ENCODE measurements at regions not wholly inside any gene's neighbourhood (a gene's known extent, or its start where the extent isn't known, plus 50 kb on each side); places are given as distances from the start of the nearest gene placed in this dataset.

DNA sequence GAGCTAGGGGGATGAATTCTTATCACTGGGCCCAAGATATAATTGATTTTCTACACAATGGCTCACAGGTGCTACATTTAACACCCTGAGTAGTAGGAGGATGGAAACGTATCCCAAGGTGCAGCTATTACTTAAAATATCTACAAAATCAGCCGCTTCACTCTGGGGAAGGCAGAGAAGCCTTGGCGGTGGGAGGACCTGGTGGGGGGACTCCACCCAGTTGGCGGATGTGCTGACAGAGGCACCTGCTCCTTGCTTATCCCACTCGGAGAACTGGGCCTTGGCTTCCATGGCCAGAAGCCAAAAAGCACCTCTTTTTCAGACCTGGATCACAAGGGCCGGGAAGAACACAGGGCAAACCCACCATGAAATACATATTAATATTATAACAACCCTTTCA is 106.3 kb downstream of the OTX2 start:
- TF ChIP-seq, protein P1, sequence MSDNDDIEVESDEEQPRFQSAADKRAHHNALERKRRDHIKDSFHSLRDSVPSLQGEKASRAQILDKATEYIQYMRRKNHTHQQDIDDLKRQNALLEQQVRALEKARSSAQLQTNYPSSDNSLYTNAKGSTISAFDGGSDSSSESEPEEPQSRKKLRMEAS (IDR thresholded peaks at IDR 0.05; ENCODE audit: insufficient read depth, insufficient read length) = no peak
- TF ChIP-seq, protein P2, sequence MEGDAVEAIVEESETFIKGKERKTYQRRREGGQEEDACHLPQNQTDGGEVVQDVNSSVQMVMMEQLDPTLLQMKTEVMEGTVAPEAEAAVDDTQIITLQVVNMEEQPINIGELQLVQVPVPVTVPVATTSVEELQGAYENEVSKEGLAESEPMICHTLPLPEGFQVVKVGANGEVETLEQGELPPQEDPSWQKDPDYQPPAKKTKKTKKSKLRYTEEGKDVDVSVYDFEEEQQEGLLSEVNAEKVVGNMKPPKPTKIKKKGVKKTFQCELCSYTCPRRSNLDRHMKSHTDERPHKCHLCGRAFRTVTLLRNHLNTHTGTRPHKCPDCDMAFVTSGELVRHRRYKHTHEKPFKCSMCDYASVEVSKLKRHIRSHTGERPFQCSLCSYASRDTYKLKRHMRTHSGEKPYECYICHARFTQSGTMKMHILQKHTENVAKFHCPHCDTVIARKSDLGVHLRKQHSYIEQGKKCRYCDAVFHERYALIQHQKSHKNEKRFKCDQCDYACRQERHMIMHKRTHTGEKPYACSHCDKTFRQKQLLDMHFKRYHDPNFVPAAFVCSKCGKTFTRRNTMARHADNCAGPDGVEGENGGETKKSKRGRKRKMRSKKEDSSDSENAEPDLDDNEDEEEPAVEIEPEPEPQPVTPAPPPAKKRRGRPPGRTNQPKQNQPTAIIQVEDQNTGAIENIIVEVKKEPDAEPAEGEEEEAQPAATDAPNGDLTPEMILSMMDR (IDR thresholded peaks at IDR 0.05; ENCODE audit: extremely low read depth in 1 of 2, insufficient read depth in 1 of 2, low read depth in 1 of 2, low read length in 2 of 2) = no peak
- TF ChIP-seq POLR2A (IDR thresholded peaks at IDR 0.05; ENCODE audit: low read depth, low read length) (no peak), JUN (IDR thresholded peaks at IDR 0.05; ENCODE audit: borderline replicate concordance, insufficient read depth, insufficient read length, low read depth) (no peak), FOS (IDR thresholded peaks at IDR 0.05; ENCODE audit: borderline replicate concordance, insufficient read depth, low read length) (no peak), POLR2AphosphoS5 (IDR thresholded peaks at IDR 0.05; ENCODE audit: insufficient read depth, low read depth, low read length) (no peak), EZH2 (IDR thresholded peaks at IDR 0.05; ENCODE audit: borderline replicate concordance, low read depth, low read length, severe bottlenecking) (no peak), MYC (IDR thresholded peaks at IDR 0.05; ENCODE audit: low read depth, low read length) (no peak)
